Non-pigmented ciliary epithelial cell (primary cell): ENCODE measurements at regions not wholly inside any gene's neighbourhood (a gene's known extent, or its start where the extent isn't known, plus 50 kb on each side); places are given as distances from the start of the nearest gene placed in this dataset.
"Not testable (repeated sequence)": the region's sequence is repeated elsewhere in the genome, so short reads cannot be mapped to it uniquely, and the experiment has no call there.

Experiments
- DNase-seq: peaks from one replicate; pipeline ENCODE4 v3.0.0-alpha.2; 2010; ENCODE audit warnings: low read depth

- DNase-seq: no peak
Observed at GRCh38 chr14:81955123-81955522, 421.5 kb upstream of the SEL1L start.

DNA sequence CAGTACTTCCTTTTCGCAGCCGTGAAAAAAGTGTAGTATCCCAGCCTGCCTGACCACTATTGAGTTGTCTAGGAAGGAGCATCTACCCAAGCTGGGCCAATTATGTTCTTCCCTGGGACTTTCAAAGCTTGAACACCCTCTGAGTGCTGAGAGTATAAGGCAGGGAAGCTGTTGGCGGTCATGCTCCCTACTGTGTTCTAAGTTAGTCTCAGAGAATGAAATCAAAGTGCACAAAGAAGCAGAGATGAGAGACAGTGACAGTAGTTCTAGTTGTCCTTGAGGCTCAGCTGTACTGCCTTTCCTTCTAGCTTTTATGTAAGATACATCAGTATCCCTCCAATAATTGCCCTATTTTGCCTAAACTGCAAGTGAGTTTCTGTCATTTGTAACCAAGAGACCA, 427.1 kb upstream of the SEL1L start:
- no peak for DNase-seq

DNA sequence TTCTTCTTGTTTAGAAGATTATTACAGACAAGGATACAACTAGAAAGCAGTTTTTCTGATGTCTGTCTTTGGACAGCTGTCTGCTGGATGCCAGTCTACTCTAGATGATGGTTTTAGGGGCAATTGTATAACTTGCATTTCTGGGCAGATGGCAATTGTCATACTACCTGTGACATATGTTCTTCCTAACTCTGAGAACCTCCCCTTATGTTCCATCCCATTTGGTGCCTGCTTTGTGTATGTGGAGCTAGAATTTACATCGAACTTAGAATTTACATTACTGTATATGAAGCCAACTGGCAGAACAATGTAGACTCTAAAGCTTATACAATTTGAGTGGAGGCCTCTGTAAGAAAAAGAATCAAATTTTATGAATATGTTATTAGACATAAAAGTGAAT, 430.2 kb upstream of the SEL1L start:
- no peak for DNase-seq

- DNase-seq: no peak
Observed at GRCh38 chr14:81970307-81970706, 436.7 kb upstream of the SEL1L start.

DNA sequence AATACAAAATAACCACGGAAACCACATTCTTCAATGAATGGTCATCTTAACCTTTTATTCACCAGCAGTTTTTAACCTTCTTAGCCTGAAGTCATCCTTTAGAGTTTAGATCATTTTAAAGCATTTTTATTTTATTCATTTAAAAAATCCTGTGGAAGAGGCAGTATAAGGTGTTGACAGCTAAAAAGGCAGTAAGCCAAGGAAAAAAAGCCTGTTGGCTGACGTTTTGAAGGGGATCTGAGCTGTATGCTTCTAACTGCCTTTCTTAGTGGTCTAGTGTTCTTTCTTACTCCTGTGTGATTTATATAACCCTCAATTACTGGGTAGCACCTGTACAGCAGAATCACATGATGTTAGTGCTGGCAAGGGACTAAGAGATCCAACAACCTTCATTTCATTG, 438.3 kb upstream of the SEL1L start:
- no peak for DNase-seq

DNA sequence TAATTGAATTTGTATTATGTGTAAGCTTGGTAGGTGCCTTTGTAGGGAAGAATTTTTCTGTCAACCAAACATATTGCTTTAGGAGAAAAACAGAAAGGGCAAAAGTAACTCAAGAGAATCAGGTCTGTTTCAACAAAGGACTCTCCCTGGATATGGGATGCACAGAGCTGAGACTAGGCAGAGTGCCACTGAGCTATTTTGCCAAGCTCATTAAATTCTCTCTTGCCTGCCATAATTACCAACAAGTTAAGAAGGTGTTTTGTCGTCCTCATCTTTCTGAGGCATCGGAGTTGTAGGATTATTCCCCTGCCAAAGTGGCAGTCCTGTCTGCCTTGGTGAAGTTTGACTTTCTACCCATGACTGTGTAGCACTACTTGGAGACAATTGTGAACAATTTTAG, 438.9 kb upstream of the SEL1L start:
- DNase-seq: no peak

DNA sequence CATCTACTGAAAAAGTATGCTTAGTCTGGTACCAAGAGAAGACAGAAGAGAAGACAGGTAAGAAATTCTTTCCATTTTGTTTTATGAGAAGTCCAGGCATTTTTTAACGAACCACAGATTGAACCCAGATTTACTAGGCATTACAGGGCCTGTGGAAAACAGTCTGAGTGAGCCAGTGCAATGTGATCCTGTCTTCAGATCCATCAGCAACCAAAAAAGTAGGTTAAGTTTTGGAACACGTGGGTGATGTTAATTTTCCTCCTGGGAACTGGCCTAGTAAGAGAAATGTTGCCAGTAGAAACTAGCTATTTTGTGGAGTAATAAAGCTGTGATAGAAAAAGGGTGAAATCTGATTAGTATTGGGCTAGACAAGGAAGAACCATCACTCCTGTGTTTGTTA, 440.9 kb upstream of the SEL1L start:
- no peak for DNase-seq

DNA sequence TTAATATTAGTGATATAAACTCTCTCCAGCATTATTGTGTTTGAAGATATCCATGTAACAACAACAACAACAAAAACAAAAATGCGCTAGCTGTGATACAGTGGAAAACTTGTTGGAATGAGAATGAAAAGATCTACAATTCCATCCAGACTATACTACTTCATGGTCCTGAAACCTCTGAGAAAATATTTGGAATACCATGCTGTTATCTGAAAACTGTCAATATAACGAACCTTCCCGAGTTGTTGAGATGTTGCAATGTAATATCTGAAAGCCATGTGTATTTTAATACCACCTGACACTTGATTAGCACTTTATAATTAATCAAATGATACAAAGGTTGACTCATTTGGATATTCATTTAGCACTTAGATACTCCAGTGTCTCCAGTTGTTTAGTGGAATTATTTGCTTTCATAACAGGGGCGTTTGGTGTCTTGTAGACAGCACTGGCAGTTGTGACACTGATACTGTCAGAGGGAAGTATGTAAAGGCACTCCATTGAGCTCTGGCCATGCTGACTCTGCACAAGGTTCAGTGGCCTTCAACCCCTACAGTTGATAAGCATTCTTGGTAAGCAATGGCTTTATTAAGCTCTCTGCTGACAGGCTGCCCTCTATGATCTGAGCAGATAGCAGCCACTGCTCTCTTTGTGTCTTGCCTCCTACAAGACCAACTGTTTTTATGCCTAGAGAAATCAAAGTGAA, 447.1 kb upstream of the SEL1L start:
- DNase-seq: no peak

DNA sequence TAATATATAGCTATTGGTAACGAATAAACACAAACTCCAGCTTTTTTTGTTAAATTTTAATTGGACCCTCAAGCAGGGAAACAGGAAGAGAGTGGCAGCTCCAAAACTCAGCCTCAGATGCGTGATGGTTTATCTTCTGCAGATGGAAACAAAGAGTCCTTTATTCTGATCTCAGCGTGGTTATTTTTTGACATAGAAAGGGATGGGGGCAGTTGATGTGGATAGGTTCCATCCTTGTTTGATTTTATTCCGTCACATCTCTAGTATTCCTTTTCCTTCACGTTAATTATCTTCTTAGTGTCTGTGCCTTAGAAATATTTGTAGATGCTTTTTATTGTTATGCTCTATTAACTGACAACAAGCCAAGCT, 447.6 kb upstream of the SEL1L start:
- DNase-seq: no peak

- DNase-seq: no peak
Observed at GRCh38 chr14:81982046-81982445, 448.4 kb upstream of the SEL1L start.

DNA sequence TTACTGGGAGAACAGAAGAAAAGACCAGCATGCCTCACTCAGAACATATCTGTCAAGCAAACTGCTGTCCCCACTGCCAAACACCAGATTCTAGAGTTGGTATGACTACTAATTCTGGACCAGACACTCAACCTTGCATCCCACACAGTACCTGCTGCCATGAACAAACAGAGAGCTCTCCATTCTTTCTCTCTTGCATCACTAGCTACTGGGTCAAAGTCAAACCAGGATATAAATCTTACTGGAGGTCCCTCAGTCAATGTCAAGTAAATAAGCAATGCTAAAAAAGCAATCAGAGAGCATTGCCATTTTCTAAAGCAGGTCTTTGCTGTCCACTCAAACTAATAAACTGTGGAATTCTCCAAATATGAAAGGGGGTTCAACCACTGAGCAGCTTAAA, 452.4 kb upstream of the SEL1L start:
- no peak for DNase-seq

DNA sequence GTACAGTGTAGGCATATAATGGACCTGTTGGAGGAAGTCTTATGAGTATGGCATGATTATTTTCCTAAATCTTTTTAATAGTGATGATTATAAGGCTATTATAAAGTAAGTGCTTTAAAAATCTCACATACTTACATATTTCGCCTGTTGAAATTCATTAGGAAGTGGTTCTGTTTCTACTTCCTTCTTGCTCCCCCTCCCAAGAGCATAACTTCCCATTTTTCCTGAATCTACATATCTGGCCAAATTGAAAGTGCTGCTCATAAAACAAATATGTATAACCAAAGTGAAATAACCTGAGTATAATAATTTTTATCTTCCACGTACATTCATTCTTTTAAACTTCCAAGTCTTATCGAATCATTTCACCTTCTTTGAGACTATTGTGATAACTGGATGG, 455.6 kb upstream of the SEL1L start:
- no peak for DNase-seq

- DNase-seq: peak; percentile 3
Observed at GRCh38 chr14:81990312-81990761, 456.7 kb upstream of the SEL1L start.

- DNase-seq: no peak
Observed at GRCh38 chr14:81991998-81992397, 458.3 kb upstream of the SEL1L start.

DNA sequence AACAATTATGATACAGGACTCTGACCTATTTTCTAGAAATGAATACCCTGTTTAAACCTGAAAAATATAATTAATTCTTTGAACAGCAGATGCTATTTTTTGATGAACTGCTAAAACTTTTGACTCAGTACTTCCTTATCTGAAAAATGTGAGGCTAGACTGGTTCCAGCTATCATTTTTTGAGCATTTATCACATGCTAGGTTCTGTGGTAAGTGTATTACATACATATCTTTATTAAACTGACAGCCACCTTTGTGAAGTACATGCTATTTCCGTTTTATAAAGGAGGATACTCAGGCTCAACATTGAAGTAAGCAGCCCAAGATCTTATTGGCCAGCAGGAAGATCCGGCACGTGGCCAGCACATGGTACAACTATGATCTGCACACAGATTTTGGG, 459.8 kb upstream of the SEL1L start:
- DNase-seq: no peak

GRCh38 chr14:82003426-82003825, 469.8 kb upstream of the SEL1L start:
- no peak for DNase-seq

- DNase-seq: no peak
Observed at GRCh38 chr14:82009076-82009475, 475.4 kb upstream of the SEL1L start.

DNA sequence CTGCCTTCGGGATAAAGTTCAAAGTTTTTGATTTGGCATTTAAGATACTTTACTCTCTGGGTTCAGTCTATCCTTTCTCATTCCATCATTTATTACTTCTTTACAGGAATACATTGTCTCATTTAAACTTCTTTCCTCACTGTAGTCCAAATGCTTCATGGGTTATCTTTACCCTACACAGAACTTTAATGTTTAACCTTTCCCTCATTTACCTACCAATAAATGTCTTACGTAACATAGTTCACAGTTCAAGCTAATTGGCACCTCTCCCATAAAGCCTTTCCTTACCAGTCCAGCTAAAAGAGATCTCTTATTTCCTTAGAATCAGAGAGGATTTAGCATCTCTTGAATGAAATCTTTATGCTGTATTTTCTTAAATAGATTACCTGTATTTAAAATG, 476.3 kb upstream of the SEL1L start:
- DNase-seq: no peak

DNA sequence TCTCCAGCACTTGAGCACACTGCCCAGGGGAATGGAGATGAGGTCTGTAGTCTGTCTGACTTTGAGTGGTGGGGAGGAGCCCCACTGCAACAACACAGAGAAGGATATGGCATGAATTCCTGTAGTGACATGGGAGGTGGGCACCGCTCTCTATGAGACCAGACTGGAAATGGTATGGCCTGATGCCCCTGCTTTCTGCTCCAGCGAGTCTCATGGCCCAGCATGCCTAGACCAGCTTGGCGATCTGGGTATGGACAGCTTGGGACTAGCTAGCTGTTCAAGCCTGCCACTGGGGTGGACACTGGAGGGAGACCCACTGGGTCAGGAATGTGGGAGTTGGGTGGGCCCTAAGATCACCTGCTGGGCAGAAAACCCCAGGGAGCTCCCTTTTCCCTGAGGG, 477.8 kb upstream of the SEL1L start:
- DNase-seq: no peak

GRCh38 chr14:82029038-82029437, 495.4 kb upstream of the SEL1L start:
- DNase-seq: no peak

DNA sequence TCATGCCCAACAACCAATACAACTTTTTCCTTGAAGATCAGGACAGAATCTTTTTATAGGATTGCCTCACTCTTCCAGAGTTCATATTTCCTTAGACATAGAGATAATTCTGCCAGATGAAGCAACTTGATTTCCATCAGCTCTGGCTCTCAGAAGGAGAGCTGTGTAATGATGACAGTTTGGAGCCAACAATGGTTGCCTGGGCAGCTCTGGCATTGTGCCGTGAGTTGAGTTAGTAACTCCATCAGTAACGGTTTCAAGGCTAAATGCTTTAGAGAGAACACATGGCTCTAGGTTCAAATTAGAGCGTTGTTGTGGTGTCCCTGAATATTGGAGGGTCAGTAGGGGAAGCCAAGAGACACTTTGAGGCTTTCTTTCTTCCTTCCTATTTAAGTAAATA, 501.7 kb upstream of the SEL1L start:
- no peak for DNase-seq

DNA sequence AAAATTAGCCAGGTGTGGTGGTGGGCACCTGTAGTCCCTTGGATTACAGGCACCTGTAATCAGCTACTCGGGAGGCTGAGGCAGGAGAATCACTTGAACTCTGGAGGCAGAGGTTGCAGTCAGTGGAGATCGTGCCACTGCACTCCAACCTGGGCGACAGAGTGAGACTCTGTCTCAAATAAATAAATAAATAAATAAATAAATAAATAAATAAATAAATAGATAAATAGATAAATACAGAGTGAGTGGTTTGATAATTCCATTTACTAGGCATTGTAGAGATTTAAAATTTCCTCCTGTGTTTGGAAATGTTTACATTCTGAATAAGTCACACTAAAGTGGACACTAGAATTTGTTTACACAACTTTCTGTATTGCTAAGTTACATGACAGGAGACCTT, 504.4 kb upstream of the SEL1L start:
- not testable (repeated sequence) for DNase-seq

DNA sequence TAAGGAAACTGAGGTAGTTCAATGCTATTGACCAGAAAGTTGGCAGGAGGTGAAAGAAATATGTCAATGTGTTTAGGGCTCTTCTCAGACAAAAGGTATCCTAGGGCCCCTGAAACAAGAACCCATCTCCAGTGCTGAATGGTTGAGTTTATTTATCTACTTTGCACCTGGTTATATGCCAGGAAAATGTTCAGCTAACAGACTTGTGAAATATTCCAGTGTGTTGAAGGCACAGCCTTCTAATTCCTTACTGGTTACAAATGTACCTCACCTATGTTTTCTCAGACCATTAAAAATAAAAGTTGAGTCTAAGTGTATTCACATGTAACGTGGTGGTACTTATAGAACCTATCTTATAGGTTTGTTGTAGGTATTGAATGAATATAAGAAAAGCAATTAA, 511.7 kb upstream of the SEL1L start:
- DNase-seq: no peak

DNA sequence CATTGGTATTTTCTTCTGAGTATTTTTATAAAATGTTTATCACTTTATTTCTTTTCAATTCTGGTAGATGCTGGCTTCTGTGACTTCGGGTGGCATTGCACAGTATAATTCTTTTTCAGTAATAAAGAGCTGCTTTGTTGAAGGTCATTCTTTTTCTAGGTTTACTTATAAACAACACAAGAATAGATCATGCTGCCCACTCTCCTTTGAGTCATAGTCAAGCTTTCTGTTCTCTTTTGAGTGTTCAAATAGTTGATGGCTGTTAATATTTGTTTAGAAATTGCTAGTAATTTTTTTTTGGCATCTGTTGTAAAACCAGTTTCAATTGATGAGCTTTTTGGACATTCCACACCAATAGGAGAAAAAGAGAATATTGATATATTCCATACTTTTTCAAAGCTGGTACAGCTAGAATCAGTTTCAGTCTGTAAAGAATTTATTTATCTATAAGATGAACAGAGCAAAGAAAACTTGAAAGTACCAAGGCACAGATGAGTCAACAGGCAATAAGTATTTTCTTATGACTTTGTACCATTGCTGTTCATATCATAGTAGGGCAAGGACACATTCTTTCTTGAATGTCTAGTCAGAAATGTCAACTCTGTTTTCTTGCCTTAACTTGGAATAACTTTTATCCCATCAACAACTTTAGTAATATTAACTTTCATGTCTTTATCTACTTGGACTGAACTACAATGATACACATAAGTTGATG, 513.0 kb upstream of the SEL1L start:
- no peak for DNase-seq
